GM21423 (cell line): ENCODE measurements at regions not wholly inside any gene's neighbourhood (a gene's known extent, or its start where the extent isn't known, plus 50 kb on each side); places are given as distances from the start of the nearest gene placed in this dataset.
"Not testable (repeated sequence)": the region's sequence is repeated elsewhere in the genome, so short reads cannot be mapped to it uniquely, and the experiment has no call there.

Source experiments
- ATAC-seq: cut with Tn5 transposase; IDR thresholded peaks from one replicate; pipeline ENCODE4 v1.9.1; 2021; ENCODE audit warnings: mild to moderate bottlenecking, moderate library complexity; ENCODE audit not compliant: unreplicated experiment

GRCh38 chr16:85517563-85518179, 95.5 kb upstream of the GSE1 start:
- no peak for ATAC-seq

GRCh38 chr16:85518398-85519049, 94.6 kb upstream of the GSE1 start:
- no peak for ATAC-seq

- ATAC-seq: not testable (repeated sequence)
Observed at GRCh38 chr16:85519050-85519440, 94.1 kb upstream of the GSE1 start.

- no peak for ATAC-seq
Observed at GRCh38 chr16:85519540-85520231, 93.4 kb upstream of the GSE1 start.

- no peak for ATAC-seq
Observed at GRCh38 chr16:85520853-85521521, 92.1 kb upstream of the GSE1 start.

GRCh38 chr16:85521552-85522307, 91.4 kb upstream of the GSE1 start:
- no peak for ATAC-seq

GRCh38 chr16:85522308-85522841, 90.7 kb upstream of the GSE1 start:
- ATAC-seq: no peak

- ATAC-seq: no peak
Observed at GRCh38 chr16:85522842-85523601, 90.1 kb upstream of the GSE1 start.

- no peak for ATAC-seq
Observed at GRCh38 chr16:85523602-85524364, 89.3 kb upstream of the GSE1 start.

- ATAC-seq: no peak
Observed at GRCh38 chr16:85524365-85524629, 88.8 kb upstream of the GSE1 start.

- ATAC-seq: no peak
Observed at GRCh38 chr16:85524630-85525419, 88.3 kb upstream of the GSE1 start.

- ATAC-seq: no peak
Observed at GRCh38 chr16:85525420-85526184, 87.5 kb upstream of the GSE1 start.

- ATAC-seq: no peak
Observed at GRCh38 chr16:85526185-85526974, 86.7 kb upstream of the GSE1 start.

- ATAC-seq: no peak
Observed at GRCh38 chr16:85527042-85527766, 85.9 kb upstream of the GSE1 start.

GRCh38 chr16:85527767-85528297, 85.3 kb upstream of the GSE1 start:
- ATAC-seq: no peak
